ENCODE measurements at regions not wholly inside any gene's neighbourhood (a gene's known extent, or its start where the extent isn't known, plus 50 kb on each side); places are given as distances from the start of the nearest gene placed in this dataset.

DNA sequence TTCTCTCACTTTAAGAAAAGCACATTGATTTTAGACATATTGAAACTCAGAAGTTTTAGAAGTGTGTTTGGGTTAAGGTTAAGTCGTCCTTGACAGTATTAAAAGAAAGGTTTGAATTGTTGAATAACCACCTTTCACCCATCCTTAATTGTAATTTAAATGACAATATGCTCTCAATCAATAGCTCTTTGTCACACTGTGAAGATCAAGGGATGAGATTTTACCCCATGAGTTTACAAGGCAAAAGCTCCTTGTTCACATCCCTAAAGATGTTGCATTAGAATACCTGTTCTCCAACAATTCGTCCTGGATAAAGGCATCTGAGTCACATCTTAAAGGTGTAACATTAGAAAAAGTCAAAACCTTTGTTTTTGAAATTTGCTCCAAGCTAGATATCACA, 220.4 kb upstream of the MDFIC2 start:
- Histone ChIP-seq H3K79me2 (ENCODE audit: insufficient read depth) (no peaks in the 10 kb centered on the region), H3K27me3 (ENCODE audit: insufficient read depth) (no peaks in the 10 kb centered on the region; the same call in 1 of the 2 replicates), H3F3A (replicated peaks; ENCODE audit: insufficient read depth) (no peaks in the 10 kb centered on the region), H3K27ac (ENCODE audit: low read depth in 2 of 2, low read length in 1 of 2) (no peak overlapping the region), H3K9me3 (no peaks in the 10 kb centered on the region), H2AFZ (ENCODE audit: low read depth) (no peak overlapping the region), H3K9me2 (no peaks in the 10 kb centered on the region), H3K9ac (no peak overlapping the region), H3K4me1 (ENCODE audit: control insufficient read depth in 1 of 2, insufficient read depth in 2 of 2, low read depth in 1 of 2, low read length in 1 of 2) (peaks cover 0 to 2% of the 10 kb centered on the region in 2 experiments; a peak in 1 of 4 replicates), H3K4me2 (no peak overlapping the region), H3K36me3 (replicated peaks in 1 of 2; ENCODE audit: control insufficient read depth in 1 of 2, insufficient read depth in 2 of 2, low read length in 1 of 2) (no peaks in the 10 kb centered on the region), H4K20me1 (ENCODE audit: insufficient read depth) (no peaks in the 10 kb centered on the region), H3K4me3 (ENCODE audit: low read depth in 2 of 2, low read length in 1 of 2) (no peak overlapping the region)
- DNase-seq = no peak
- ChIA-PET POLR2A (no interaction called here), CTCF (interaction anchor here (0.6 to 3.0 kb wide), 7 partner anchors 7 to 1053 kb away, joined by 3 to 10 read pairs (median 3); no protein-coding TSS in a partner anchor)
- WGBS (ENCODE audit: low lambda C conversion rate) = 40% methylated on average over 2 of the region's 2 CpGs
- TF ChIP-seq, protein P1, sequence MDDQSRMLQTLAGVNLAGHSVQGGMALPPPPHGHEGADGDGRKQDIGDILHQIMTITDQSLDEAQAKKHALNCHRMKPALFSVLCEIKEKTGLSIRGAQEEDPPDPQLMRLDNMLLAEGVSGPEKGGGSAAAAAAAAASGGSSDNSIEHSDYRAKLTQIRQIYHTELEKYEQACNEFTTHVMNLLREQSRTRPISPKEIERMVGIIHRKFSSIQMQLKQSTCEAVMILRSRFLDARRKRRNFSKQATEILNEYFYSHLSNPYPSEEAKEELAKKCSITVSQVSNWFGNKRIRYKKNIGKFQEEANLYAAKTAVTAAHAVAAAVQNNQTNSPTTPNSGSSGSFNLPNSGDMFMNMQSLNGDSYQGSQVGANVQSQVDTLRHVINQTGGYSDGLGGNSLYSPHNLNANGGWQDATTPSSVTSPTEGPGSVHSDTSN (IDR thresholded peaks at IDR 0.05) = no peak
- TF ChIP-seq SIN3A (IDR thresholded peaks at IDR 0.05; ENCODE audit: borderline replicate concordance, low read depth, low read length) (no peak), JUND (IDR thresholded peaks at IDR 0.05) (no peak), RXRA (IDR thresholded peaks at IDR 0.05; ENCODE audit: borderline replicate concordance, low read depth) (no peak), POLR2AphosphoS5 (IDR thresholded peaks at IDR 0.05; ENCODE audit: low read depth, low read length) (no peak)
- TF ChIP-seq, protein P2, sequence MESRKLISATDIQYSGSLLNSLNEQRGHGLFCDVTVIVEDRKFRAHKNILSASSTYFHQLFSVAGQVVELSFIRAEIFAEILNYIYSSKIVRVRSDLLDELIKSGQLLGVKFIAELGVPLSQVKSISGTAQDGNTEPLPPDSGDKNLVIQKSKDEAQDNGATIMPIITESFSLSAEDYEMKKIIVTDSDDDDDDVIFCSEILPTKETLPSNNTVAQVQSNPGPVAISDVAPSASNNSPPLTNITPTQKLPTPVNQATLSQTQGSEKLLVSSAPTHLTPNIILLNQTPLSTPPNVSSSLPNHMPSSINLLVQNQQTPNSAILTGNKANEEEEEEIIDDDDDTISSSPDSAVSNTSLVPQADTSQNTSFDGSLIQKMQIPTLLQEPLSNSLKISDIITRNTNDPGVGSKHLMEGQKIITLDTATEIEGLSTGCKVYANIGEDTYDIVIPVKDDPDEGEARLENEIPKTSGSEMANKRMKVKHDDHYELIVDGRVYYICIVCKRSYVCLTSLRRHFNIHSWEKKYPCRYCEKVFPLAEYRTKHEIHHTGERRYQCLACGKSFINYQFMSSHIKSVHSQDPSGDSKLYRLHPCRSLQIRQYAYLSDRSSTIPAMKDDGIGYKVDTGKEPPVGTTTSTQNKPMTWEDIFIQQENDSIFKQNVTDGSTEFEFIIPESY (IDR thresholded peaks at IDR 0.05; ENCODE audit: borderline replicate concordance, low read depth) = no peak
- TF ChIP-seq, protein P3, sequence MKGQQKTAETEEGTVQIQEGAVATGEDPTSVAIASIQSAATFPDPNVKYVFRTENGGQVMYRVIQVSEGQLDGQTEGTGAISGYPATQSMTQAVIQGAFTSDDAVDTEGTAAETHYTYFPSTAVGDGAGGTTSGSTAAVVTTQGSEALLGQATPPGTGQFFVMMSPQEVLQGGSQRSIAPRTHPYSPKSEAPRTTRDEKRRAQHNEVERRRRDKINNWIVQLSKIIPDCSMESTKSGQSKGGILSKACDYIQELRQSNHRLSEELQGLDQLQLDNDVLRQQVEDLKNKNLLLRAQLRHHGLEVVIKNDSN (IDR thresholded peaks at IDR 0.05; ENCODE audit: borderline replicate concordance, low read depth) = no peak

DNA sequence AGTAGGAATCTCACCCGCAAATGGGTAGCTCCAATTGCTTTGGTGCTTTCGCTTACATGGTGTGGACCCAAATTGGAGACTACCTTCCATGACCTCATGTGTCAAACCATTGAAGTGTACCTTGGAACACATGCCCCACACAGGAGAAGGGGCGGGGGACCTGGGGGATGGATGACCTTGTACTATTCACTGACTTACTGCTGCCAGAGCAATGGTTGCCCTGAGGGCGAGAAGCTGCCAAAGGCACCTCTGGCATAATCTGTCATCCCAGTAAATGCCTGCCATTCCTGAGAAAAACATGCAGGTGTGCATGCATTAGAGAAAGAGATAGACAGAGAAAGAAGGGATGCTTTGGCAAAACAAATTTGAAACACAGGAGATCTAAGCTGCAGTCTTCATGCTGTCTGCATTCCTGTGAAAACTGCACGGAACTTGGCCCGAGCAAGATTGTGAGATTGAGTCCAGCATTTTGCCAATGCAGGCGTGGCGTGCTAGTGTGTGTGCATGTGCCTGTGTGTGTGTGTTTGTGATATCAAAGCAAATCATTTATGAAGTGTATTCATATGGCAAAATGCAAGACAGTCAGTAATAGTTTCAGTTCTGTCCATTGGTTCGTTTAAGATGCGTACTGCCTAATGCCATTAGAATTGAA, 219.5 kb upstream of the MDFIC2 start:
- Histone ChIP-seq H3K9me3 (no peaks in the 10 kb centered on the region), H3K27me3 (ENCODE audit: insufficient read depth) (no peaks in the 10 kb centered on the region; the same call in 1 of the 2 replicates), H4K20me1 (ENCODE audit: insufficient read depth) (no peaks in the 10 kb centered on the region), H3F3A (replicated peaks; ENCODE audit: insufficient read depth) (no peaks in the 10 kb centered on the region), H3K4me2 (no peak overlapping the region), H3K4me3 (ENCODE audit: low read depth in 2 of 2, low read length in 1 of 2) (no peak overlapping the region), H3K27ac (ENCODE audit: low read depth in 2 of 2, low read length in 1 of 2) (no peak overlapping the region), H3K79me2 (ENCODE audit: insufficient read depth) (no peaks in the 10 kb centered on the region), H3K9ac (no peak overlapping the region), H3K9me2 (no peaks in the 10 kb centered on the region), H3K36me3 (replicated peaks in 1 of 2; ENCODE audit: control insufficient read depth in 1 of 2, insufficient read depth in 2 of 2, low read length in 1 of 2) (no peaks in the 10 kb centered on the region), H2AFZ (ENCODE audit: low read depth) (no peak overlapping the region), H3K4me1 (ENCODE audit: control insufficient read depth in 1 of 2, insufficient read depth in 2 of 2, low read depth in 1 of 2, low read length in 1 of 2) (peaks cover 0 to 2% of the 10 kb centered on the region in 2 experiments; a peak in 1 of 4 replicates)
- 66% methylated on average over 10 of the region's 10 CpGs for WGBS (ENCODE audit: low lambda C conversion rate)
- ChIA-PET POLR2A (no interaction called here), CTCF (interaction anchor here (0.6 to 3.0 kb wide), 18 partner anchors 8 to 1121 kb away, joined by 3 to 10 read pairs (median 3); no protein-coding TSS in a partner anchor)
- no peak for DNase-seq
- TF ChIP-seq, protein P1 (IDR thresholded peaks at IDR 0.05) = no peak
- TF ChIP-seq TCF12 (IDR thresholded peaks at IDR 0.05) (no peak), NFIC (IDR thresholded peaks at IDR 0.05; ENCODE audit: borderline replicate concordance) (no peak), RCOR1 (IDR thresholded peaks at IDR 0.05; ENCODE audit: low read length) (no peak), TEAD4 (IDR thresholded peaks at IDR 0.05; ENCODE audit: borderline replicate concordance, insufficient read depth) (no peak), SMC3 (IDR thresholded peaks at IDR 0.05; ENCODE audit: low read depth, low read length) (no peak)
